ENCODE measurements at regions not wholly inside any gene's neighbourhood (a gene's known extent, or its start where the extent isn't known, plus 50 kb on each side); places are given as distances from the start of the nearest gene placed in this dataset.

DNA sequence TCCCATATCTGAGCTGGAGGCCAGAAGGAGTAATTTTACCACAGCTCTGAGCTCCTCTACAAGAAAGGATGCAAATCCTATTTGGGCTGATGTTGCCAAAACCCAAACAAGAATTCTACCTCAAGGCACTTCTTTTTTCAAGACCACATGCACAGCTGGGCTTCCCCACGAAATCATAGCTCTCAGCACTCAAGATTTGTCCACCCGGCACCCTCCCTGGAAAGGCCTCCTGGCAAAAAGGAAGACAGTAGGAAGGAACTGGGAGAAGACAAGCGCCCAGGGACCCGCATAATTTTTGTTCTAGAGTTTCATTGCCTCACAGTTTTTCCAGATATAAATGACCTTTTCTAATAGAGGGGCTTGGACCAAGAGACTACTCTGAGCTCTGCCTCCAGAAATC lies 90.5 kb downstream of the BANF2 start:
- H3K36me3 Mint-ChIP-seq (ENCODE audit: low read depth) = no peaks in the 10 kb centered on the region
- no peak overlapping the region for H3K27ac Mint-ChIP-seq (ENCODE audit: unreplicated experiment)
- no peak for DNase-seq (ENCODE audit: low read depth, low spot score)
- H3K27me3 Mint-ChIP-seq (ENCODE audit: low read depth) = no peaks in the 10 kb centered on the region
- H3K4me3 Mint-ChIP-seq = no peak overlapping the region
- no peaks in the 10 kb centered on the region for H3K9me3 Mint-ChIP-seq
- no peaks in the 10 kb centered on the region for H3K4me1 Mint-ChIP-seq
- TF ChIP-seq CTCF (conservative IDR thresholded peaks at IDR 0.05) = no peak

GRCh38 chr20:17787816-17788215 lies 88.0 kb downstream of the BANF2 start:
- Mint-ChIP-seq H3K4me3 (no peak overlapping the region), H3K9me3 (no peaks in the 10 kb centered on the region), H3K27me3 (ENCODE audit: low read depth) (no peaks in the 10 kb centered on the region), H3K4me1 (no peaks in the 10 kb centered on the region), H3K27ac (ENCODE audit: unreplicated experiment) (no peak overlapping the region), H3K36me3 (ENCODE audit: low read depth) (no peaks in the 10 kb centered on the region)
- DNase-seq (ENCODE audit: low read depth, low spot score) = no peak
- TF ChIP-seq CTCF (conservative IDR thresholded peaks at IDR 0.05) = no peak

- peak overlapping the region; percentile 43 for H3K27ac Mint-ChIP-seq (ENCODE audit: unreplicated experiment)
- no peak for DNase-seq (ENCODE audit: low read depth, low spot score)
- no peaks in the 10 kb centered on the region for H3K27me3 Mint-ChIP-seq (ENCODE audit: low read depth)
- H3K36me3 Mint-ChIP-seq (ENCODE audit: low read depth) = no peaks in the 10 kb centered on the region
- no peak for TF ChIP-seq CTCF (conservative IDR thresholded peaks at IDR 0.05)
- H3K4me3 Mint-ChIP-seq = no peak overlapping the region
- H3K9me3 Mint-ChIP-seq = no peaks in the 10 kb centered on the region
- no peaks in the 10 kb centered on the region for H3K4me1 Mint-ChIP-seq
Observed at GRCh38 chr20:17786221-17786718, 86.5 kb downstream of the BANF2 start.

All from neural crest cell (in vitro differentiated cells).